GM03348 (cell line): ENCODE measurements at regions not wholly inside any gene's neighbourhood (a gene's known extent, or its start where the extent isn't known, plus 50 kb on each side); places are given as distances from the start of the nearest gene placed in this dataset.

Experiments used
- DNase-seq: peaks from one replicate; pipeline ENCODE4 v3.0.0; 2012; ENCODE audit warnings: low spot score

DNA sequence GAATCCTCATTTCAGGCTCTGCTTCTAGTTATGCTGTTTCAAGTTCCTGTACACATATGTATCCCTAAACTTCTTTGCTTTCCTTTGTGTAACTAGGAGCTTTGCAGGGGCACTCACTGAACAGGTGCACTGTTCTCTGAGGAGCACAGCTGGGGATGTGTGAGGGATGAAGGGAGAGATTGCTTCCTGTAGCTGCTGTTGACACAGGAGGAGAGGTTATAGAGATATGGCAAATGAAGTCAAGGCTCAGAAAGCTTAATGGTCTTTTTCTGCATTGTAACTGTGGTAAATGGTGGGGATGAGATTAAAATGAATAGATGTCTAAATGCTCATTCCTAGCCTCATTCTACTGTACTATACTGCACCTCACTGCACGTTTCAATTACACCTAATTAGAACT, 454.3 kb downstream of the BTBD3 start:
- DNase-seq, result no peak

DNA sequence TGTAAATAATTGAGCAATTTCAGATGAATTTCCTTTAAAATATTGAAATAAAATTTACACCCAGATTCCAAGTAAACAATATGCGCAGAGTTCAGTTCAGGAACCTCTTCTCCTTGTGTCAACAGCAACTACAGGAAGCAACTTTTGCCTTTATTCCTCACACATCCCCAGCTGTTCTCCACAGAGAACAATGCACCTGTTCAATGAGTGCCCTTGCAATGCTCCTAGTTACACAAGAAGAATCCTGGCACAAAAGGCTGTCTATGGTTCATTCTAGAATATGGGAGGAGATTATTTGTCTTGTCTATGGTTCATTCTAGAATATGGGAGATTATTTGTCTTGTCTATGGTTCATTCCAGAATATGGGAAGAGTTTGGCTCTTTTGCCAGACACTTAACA, 454.9 kb downstream of the BTBD3 start:
- DNase-seq, result no peak

DNA sequence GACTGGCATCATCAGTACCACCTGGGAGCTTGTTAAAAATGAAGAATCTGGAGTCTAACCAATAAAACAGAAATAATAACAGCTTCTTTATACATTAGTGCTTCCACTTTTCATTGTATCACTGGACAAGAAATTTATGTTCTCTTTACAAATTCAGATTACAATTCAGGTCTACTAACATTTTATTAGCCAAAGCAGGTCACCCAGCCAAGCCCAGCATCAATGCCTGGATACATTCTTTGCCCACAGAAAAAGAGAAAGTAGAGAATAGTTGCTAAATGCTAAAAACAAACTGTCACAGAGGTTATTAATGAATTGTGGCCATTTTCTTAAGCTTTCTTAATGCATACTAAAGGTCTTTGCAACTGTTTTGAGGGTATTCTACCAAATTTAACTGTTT, 458.3 kb downstream of the BTBD3 start:
- no peak for DNase-seq

DNA sequence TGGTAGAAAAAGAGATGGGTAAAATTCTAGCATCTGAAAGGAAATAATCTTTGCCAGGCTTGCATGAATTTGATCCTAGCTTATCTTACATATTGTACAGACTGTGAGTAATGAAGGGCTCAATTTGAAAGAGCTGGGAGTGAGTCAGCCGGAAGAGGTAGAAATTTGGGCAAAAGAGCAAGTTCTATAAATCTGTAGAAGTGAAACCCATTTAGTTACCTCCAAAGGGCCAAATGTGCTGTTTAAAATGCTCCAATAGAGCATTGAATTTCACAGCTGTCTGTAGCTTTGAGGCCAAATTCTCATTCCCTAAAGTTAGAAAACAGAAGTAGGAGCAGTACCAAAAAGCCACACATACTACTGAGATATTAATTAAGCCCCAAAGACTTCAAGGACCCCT, 466.1 kb downstream of the BTBD3 start:
- no peak for DNase-seq

DNA sequence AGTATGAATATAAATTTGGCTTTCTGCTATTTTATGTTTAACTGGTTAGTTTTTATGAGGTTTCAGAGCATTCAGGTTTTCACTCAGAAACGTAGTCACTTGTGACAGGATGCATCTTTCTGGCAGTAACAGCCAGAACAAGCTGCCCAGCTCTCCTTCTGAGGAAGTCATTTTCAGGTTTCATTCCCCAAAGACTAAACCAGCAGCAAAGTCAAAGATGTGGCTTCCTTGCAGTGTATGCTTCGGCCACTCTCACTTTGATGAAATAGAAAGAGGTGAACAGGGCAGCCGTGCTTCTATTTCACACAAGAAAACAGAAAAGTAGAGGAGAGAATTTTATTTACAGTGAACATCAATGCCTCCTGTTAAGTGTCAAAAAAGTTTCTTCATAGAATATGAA, 469.1 kb downstream of the BTBD3 start:
- no peak for DNase-seq

DNA sequence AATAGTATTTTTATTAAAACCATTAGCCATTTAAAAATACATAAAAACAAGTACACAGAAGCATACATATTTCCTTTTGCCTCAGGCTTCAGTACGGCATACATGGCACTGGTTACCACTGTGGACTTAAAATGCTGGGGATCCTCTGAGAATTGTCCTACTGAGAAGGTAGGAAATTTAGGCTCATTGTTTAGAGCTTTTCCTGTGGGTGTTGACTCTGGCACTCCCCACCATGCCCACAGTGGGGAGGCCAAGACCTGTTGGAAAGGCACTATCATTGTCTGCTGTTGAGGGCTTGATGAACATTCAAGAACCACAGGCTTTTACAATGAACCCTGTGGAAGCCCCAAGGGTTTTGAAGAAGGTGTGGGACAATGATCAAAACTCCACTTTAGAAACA, 473.4 kb downstream of the BTBD3 start:
- no peak for DNase-seq

DNA sequence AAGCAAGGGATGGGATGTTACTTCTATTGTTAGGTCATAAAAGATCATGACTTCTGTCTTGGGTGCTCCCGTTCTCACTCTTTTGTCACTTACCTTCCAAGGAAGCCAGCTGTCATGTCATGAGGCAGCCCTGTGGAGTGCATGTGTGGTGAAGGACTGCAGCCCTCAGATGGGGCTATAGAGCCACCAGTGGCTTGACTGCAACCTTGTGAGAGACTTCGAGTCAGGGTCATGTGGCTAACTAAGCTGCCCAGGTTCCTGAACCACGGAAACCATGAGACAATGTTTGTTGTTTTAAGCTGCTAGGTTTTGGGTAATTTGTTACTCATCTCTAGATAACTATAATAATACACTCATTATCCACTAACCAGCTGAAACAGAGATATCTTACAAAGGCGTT, 477.1 kb downstream of the BTBD3 start:
- DNase-seq, result no peak

DNA sequence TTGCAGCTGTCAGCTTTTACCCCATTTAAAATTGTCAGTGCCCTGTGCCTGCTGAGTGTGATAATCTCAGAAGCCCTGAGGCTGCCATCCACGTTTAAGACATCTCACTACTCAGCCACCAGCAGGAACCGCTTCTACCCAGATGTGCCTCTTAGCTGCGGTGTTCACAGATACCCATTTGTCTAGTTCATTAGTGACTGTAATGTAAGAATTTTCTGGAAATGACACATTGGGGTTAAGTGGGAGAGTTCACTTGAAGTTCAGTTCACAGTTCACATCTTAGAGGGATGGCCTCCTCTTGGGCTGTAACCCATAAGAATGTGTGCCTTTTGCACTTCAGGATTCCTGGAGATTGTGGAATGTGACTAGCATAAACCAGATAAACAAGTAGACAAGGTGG, 477.7 kb downstream of the BTBD3 start:
- no peak for DNase-seq

DNA sequence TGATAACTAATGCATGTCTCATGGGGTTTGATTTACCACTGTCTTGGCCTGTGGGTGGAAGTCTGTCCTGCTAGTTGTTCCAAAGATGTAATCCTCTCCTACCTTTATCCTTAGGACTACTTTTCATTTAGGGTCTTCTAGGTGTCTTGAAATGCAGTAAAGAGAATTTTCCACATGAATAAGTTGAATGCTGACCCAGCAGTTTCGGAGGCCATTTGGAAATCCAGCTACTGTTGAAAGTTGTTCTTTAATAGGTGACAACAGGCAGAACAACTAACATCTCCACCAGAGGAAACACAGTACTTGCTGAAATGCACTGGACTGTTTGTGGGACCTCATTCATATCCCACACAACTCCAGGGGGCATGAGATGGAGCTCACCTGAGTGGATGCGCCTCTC, 478.1 kb downstream of the BTBD3 start:
- DNase-seq, result no peak

DNA sequence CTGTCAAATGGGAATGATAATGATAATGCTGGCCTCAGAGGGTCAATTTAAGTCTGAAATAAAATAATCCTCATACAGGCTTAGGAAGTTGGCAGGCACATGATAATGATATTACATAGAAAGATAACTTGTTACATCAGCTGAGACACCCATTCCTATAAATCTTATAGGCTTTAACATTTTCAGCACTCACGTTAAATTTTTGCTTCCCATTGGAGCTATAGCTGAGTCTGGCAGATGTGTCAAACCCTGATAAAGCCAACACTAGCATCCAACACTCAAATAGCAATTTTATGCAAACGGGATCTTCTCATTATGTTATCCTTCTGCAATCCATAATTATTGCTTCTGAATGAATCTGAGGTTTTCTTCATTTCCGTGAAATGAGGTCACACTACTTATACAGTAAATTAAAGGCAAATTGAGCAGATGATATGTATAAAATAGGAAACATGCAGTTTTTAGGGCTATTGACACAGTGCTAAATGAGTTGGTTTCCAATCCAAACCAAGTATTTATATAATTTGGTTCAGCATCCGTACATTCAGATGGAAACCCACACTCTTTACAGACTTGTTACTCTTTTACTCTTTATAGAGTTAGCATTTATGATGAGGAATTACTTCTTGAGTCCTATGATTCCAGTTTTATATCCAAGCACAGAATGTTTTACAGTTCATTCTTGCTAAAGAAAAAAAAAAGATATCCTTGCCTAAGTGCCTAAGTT, 481.6 kb downstream of the BTBD3 start:
- no peak for DNase-seq

DNA sequence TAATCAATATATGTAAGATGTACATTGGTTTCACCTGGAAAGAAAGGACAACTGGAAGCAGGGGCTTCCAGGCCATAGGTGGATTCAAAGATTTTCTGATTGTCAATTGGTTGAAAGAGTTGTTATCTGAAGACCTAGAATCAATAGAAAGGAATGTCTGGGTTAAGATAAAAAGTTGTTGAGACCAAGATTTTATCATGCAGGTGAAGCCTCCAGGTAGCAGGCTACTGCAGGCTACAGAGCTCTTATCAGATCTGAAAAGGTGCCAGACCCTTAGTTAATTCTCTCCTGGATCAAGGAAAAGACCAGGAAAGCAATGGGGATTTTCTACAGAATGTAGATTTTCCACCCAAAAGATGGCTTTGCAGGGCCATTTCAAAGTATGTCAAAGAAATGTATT, 487.2 kb downstream of the BTBD3 start:
- DNase-seq, result no peak

DNA sequence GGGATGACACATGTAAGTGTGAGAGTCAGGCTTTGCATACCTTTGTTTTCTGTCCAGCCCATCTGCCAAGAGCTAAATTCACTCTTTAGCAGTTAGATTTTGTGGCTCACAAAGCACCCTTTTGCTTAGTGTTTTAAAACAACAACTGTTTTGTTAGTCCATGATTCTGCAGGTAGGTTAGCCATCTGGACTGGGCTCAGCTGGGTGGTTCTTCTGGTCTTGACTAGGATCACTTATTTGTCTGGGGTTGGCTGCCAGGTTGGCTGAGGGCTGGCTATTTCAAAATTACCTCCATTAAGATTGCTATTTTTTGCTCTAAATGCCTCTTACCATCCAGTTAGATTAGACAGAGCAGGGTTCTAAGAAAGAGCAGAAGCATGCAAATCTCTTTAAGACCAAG, 489.3 kb downstream of the BTBD3 start:
- DNase-seq, result no peak

DNA sequence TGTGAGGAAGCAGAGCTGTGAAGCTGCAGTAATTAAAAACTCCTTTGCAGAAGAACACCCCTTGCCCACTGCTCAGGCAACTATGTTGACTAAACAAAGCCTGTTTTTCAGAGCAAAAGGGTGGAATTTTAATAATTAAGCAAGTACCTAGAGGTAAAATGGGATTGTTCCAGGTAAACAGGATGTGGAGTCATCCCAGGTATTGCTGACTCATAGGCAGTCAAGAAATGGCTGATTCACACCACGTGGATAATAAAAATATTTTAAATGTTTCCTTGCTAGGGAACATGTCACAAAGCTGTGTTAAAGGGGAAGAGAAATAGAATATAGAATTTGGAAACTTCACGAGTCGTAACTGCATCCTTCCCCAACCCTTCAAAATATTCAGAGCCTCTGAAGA, 491.8 kb downstream of the BTBD3 start:
- DNase-seq, result no peak

DNA sequence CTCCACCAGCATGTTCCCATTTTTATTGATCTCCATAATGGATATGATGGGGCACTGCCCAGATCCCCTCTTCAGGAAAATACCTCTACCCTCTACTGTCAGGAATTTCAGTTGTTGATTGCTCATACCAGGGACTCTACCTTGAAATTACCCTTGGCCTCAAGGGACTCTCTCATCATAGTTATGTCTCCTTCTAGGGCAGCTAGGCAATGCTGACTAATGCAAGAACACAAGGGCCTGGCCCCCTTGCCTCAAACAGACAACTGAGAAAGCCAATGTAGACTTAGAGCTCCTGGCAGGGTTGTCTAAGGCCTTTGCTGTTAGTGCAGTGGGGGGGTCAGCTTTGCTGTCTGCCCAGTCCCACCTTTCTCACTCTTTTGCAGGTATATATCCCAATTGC, 493.1 kb downstream of the BTBD3 start:
- DNase-seq, result no peak

DNA sequence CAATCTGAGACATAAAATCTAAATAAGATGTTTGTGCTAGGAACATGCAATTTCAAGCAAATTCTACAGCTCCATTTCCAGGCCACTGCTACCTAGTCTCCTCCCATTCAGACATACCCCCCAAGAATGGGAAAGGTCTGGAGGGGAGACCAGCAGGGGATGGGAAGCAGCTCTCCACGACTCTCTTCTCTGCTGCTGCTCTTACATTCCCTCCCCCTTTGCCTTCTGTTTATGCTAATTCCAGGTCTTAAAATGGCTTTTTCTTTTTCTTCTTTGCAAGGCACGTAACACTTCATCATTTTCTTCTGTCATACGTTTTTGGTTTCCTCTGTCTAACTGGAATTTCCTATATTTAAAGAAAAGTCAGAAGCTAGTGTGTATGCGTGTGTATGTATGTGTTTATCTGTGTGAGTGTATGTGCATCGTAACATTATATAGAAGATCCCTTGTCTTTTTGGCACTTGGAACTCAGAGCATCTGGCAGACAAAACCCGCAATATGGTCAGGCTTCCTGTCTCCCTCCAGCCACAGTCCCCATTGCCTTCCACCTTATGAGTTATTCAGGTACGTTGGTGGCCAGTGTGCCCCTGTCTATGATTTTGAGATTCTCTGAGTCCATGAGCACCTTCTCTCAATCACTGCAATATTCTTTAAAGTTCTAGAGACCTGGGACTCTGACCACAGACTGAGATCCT, 493.7 kb downstream of the BTBD3 start:
- DNase-seq, result no peak

DNA sequence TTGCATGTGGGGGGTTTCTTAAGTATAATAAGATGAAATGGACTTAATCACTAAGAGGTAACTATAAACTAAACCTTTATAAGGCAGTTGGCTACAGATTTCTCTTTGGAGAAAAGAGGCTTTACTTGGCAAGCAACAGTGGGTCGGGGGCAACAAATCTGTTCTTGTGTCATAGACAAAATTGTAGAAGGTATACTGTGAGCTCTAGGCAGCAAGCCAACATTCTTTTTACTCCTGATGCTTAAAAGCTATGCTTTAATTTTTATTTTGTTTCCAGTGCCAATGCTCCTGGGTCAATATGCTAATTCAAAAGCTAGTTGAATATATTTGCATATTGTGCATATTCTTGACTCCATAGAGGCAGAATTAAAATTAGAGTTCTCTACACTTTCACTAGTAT, 495.4 kb downstream of the BTBD3 start:
- no peak for DNase-seq

DNA sequence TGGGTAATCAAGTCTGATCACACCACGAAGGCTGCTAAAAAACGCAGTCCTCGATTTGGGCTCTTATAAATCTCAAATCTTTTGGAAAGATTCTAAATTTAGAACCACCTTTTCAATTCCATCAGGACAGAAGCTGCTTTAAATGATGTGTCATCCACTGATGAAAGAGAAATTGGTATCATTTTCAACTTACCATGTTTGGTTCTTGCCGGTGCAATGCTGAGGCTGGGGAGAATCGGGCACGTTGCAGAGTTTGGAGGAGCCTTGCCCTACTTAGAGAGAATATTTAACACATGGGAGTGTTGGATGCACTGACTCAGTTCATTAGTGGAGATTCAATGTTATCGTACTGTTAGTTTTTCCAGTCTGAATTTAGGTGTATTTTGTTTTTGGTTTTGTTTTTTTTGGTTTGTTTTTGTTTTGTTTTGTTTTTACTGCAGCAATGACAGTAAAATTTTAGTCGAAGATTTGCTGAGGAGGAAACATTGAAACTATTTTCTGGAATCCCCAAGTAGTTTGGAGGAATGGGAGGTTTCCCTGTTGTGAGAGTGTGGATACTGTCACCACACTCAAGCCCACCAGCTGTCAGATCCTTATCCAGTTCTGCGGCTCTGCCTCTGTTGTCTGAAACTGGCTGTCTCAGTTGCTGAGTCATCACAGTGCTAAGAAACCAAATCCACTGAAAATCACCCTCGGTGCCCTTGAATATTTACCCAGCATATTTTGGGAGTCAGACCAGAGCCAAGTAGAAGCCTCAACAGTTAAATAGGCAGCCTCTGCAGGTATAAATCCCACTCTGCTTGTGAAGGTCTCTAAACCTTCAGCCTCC, 497.0 kb downstream of the BTBD3 start:
- no peak for DNase-seq

DNA sequence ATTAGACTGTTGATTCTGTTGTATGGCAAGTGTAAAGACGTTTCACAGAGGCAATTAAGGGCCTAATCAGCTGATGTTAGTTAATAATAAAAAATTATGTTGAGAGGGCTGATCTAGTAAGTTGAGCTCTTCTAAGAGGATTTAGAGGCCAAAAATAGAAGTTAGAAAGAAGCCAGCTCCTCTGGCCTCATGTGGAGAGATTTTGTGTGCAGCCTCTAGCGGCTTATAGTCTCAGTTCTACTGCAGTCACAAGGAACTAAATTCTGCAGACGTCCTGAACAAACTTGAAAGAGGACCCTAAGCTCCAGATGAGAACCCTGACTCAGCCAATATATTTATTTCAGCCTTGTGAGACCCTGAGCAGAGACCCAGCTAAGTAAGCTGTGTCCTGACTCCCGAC, 498.6 kb downstream of the BTBD3 start:
- no peak for DNase-seq

DNA sequence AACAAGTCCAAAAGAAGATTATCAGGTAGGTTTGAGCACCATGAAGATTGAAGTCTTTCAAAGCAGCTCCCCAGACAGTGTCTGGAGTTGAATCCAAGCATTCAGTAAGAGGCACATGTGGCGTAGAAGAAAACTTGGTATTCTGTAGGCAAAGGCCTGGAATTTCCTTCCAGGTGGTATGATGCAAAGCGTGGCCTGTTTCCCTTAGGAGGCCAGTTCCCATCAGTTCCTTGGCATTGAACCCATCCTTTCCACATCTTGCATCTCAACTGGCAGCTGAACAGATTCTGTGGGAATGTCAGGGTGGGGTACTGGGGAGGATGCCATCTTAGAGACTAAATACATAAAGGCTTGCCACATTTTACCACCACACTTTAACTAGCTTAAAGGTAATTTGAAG, 516.0 kb downstream of the BTBD3 start:
- no peak for DNase-seq

DNA sequence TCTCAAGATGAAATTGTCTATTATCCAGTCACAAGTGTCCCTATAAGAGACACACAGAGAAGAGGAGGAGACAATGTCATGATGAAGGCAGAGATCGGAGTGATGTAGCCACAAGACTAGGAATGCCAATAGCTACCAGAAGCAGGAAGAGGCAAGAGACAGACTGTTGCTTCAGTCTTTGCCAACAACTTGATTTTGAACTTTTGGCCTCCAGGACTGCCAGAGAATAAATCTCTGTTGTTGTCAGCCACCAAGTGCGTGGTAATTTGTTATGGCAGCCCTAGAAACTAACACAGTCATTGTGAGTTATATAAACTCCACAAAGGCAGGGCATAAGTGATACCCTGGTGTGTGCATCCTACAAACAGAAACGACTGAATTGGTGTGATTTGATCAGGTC, 517.0 kb downstream of the BTBD3 start:
- DNase-seq, result no peak

DNA sequence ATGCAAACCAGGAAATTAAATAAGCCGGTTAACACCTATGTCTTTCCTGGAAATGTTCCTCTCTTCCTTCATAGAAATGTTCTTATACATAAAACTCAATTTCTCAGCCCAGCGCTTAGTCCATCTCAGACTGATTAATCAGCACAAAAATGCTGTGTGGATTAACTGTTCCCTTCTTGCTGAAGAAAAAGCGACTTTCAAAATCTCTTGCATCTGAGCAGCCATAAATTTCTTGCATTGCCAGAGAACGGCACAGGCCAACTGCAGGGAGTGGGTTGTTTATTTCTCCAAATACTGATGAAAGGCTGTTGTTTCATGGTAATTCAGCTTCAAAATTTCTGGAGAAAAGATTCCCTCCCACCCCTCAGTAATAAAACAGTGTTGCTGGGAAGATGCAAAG, 517.6 kb downstream of the BTBD3 start:
- no peak for DNase-seq

DNA sequence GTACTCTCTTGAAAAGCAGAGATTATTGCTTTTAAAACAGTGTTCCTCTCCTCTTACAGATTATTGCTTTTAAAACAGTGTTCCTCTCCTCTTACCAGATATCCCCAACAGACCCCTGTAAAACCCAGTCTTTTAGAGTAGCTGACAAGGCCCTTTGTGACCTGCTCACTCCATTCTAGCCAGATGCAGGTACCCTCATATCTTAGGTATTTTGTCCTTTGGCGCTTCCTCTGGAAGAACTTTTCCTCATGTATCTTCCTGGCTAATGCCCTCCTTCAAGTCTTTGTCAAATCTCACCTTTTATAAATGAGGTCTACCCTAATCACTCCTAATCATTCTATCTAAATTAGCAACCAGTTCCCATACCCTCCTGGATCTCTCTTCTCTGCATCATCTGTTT, 536.0 kb downstream of the BTBD3 start:
- DNase-seq, result no peak

DNA sequence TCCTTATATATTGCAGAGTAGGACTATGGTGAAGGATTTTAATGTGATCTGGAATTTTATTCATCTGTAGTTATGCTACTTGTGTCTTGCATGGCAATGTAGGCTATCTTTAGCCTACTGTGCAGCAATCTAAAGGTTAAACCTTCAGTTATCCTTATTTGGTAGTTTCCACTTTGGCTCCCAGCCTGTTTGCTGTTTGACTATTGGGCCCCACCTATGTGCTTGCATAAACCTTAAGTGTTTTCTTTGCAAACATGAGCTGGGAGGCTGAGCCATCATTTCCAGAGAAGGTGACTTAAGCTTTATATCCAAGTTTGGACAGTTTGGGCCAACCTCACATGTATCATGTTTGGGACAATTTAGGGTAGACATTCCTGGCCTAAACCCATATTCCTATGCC, 537.5 kb downstream of the BTBD3 start:
- DNase-seq, result no peak
